Peyer's patch (tissue), 4 donors: ENCODE measurements at regions not wholly inside any gene's neighbourhood (a gene's known extent, or its start where the extent isn't known, plus 50 kb on each side); places are given as distances from the start of the nearest gene placed in this dataset.

Experiments
- POLR2A ChIP-seq, 2 donors: fragments of 450-650 bp; IDR thresholded peaks; one replicate each; pipeline ENCODE4 v1.5.1; 2017; ENCODE audit warnings: antibody characterized with exemption in 2 of 2, mild to moderate bottlenecking in 2 of 2, moderate library complexity in 2 of 2
- TF ChIP-seq, protein P1 (sequence below), 6 experiments: fragments of 450-650 bp in 4 of 6; fragments of 200-600 bp in 2 of 6; sonication (generic) in 1 of 6; IDR thresholded peaks; one replicate each; pipeline ENCODE4 v1.5.1; 2017 to 2019; ENCODE audit warnings: antibody characterized with exemption in 6 of 6, mild to moderate bottlenecking in 3 of 6, moderate library complexity in 1 of 6

DNA sequence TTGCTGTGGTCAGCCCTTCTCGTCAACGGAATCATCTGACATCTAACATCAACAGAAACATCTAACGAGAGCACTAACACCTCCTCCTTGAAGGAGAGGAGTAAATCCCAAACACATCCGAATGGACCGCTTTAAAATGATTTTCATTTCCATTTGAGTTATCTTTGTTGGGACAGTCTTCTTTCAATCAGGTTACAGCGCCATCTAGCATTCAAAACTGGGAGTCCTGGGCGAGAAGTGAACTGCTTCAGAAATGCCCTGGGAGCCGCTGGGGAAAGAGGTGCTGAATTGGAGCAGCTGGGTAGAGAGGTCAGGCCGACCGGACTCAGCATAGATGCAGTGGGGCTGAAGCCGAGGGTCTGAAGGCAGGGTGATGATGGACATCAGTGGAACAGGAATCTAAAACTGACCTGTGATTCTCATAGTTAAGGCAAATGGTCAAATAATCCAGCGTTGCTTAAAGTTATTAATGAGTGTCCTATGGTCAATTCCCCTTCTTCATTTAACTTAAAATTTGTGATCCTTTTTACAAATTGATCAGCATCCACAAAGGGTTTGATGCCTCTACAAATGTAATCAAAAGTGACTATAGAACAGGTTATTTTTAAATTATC lies 170.0 kb upstream of the NDN start:
- TF ChIP-seq, protein P1, sequence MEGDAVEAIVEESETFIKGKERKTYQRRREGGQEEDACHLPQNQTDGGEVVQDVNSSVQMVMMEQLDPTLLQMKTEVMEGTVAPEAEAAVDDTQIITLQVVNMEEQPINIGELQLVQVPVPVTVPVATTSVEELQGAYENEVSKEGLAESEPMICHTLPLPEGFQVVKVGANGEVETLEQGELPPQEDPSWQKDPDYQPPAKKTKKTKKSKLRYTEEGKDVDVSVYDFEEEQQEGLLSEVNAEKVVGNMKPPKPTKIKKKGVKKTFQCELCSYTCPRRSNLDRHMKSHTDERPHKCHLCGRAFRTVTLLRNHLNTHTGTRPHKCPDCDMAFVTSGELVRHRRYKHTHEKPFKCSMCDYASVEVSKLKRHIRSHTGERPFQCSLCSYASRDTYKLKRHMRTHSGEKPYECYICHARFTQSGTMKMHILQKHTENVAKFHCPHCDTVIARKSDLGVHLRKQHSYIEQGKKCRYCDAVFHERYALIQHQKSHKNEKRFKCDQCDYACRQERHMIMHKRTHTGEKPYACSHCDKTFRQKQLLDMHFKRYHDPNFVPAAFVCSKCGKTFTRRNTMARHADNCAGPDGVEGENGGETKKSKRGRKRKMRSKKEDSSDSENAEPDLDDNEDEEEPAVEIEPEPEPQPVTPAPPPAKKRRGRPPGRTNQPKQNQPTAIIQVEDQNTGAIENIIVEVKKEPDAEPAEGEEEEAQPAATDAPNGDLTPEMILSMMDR (IDR thresholded peaks at IDR 0.05), result peak in 3 of 6 experiments; percentile 24 to 40 (median 36)
- TF ChIP-seq POLR2A (IDR thresholded peaks at IDR 0.05), result no peak
